GM21367 (cell line): ENCODE measurements at regions not wholly inside any gene's neighbourhood (a gene's known extent, or its start where the extent isn't known, plus 50 kb on each side); places are given as distances from the start of the nearest gene placed in this dataset.
"Not testable (repeated sequence)": the region's sequence is repeated elsewhere in the genome, so short reads cannot be mapped to it uniquely, and the experiment has no call there.

Experiments
- ATAC-seq: cut with Tn5 transposase; IDR thresholded peaks from one replicate; pipeline ENCODE4 v1.9.1; 2021; ENCODE audit not compliant: unreplicated experiment

GRCh38 chr1:189225794-189226145, 1251.9 kb downstream of the BRINP3 start:
- not testable (repeated sequence) for ATAC-seq

- ATAC-seq = no peak
These were observed 1250.9 kb downstream of the BRINP3 start for GRCh38 chr1:189226779-189227178.

- ATAC-seq = no peak
These were observed 1240.7 kb downstream of the BRINP3 start for GRCh38 chr1:189237008-189237407.

GRCh38 chr1:189253601-189254350, 1223.9 kb downstream of the BRINP3 start:
- ATAC-seq = no peak

- not testable (repeated sequence) for ATAC-seq
These were observed 1216.5 kb downstream of the BRINP3 start for GRCh38 chr1:189261128-189261527.

- ATAC-seq = no peak
These were observed 1208.7 kb downstream of the BRINP3 start for GRCh38 chr1:189269011-189269410.

GRCh38 chr1:189274267-189274666, 1203.4 kb downstream of the BRINP3 start:
- no peak for ATAC-seq

- ATAC-seq = no peak
These were observed 1201.9 kb downstream of the BRINP3 start for GRCh38 chr1:189275796-189276195.

GRCh38 chr1:189289346-189289745, 1188.3 kb downstream of the BRINP3 start:
- no peak for ATAC-seq

GRCh38 chr1:189301235-189301634, 1176.4 kb downstream of the BRINP3 start:
- ATAC-seq = no peak

GRCh38 chr1:189305279-189305678, 1172.4 kb downstream of the BRINP3 start:
- no peak for ATAC-seq

GRCh38 chr1:189311915-189312314, 1165.7 kb downstream of the BRINP3 start:
- no peak for ATAC-seq

GRCh38 chr1:189312499-189312898, 1165.2 kb downstream of the BRINP3 start:
- ATAC-seq = no peak

GRCh38 chr1:189313488-189313887, 1164.2 kb downstream of the BRINP3 start:
- ATAC-seq = no peak

GRCh38 chr1:189315035-189315901, 1162.4 kb downstream of the BRINP3 start:
- no peak for ATAC-seq

- ATAC-seq = no peak
These were observed 1154.6 kb downstream of the BRINP3 start for GRCh38 chr1:189323091-189323490.

GRCh38 chr1:189331071-189331470, 1146.6 kb downstream of the BRINP3 start:
- not testable (repeated sequence) for ATAC-seq

- no peak for ATAC-seq
These were observed 1141.3 kb downstream of the BRINP3 start for GRCh38 chr1:189336115-189337100.

GRCh38 chr1:189349607-189350006, 1128.1 kb downstream of the BRINP3 start:
- ATAC-seq = no peak

GRCh38 chr1:189350983-189351616, 1126.6 kb downstream of the BRINP3 start:
- ATAC-seq = no peak
